ENCODE measurements at regions not wholly inside any gene's neighbourhood (a gene's known extent, or its start where the extent isn't known, plus 50 kb on each side); places are given as distances from the start of the nearest gene placed in this dataset.

- TF ChIP-seq EGR1 (IDR thresholded peaks at IDR 0.05) (no peak), EP300 (IDR thresholded peaks at IDR 0.05; ENCODE audit: borderline replicate concordance) (no peak), CEBPB (IDR thresholded peaks at IDR 0.05) (no peak), MAX (IDR thresholded peaks at IDR 0.05) (no peak), YY1 (IDR thresholded peaks at IDR 0.05; ENCODE audit: low read depth) (no peak), TCF12 (IDR thresholded peaks at IDR 0.05; ENCODE audit: low read depth) (no peak), TAF1 (IDR thresholded peaks at IDR 0.05; ENCODE audit: low read depth) (no peak), FOXM1 (IDR thresholded peaks at IDR 0.05; ENCODE audit: borderline replicate concordance, low read depth) (no peak), ZBTB7A (IDR thresholded peaks at IDR 0.05; ENCODE audit: low read depth) (no peak), REST (IDR thresholded peaks at IDR 0.05; ENCODE audit: low read depth) (no peak), CREB1 (IDR thresholded peaks at IDR 0.05; ENCODE audit: low read depth) (no peak), TEAD4 (IDR thresholded peaks at IDR 0.05) (no peak)
Observed at GRCh38 chr6:68040312-68040778, 594.7 kb upstream of the ADGRB3 start.
